Smooth muscle cell (in vitro differentiated cells): ENCODE measurements at regions not wholly inside any gene's neighbourhood (a gene's known extent, or its start where the extent isn't known, plus 50 kb on each side); places are given as distances from the start of the nearest gene placed in this dataset.
A peak's percentile ranks its signal among the peaks of the same experiment; 100 is the strongest.

ENCODE experiments used
- DNase-seq: peaks from one replicate; lab custom pipeline; 2025; ENCODE audit not compliant: unreplicated experiment; lab: John Stamatoyannopoulos, UW
- H2AFZ ChIP-seq: fragments of 200-600 bp; sonication (generic); 2 replicates; pipeline ENCODE4 v1.6.0; 2016; ENCODE audit warnings: antibody characterized with exemption, low read depth, mild to moderate bottlenecking
- H3F3A ChIP-seq: fragments of 200-600 bp; sonication (generic); 2 replicates; pipeline ENCODE4 v1.6.0; 2017; ENCODE audit warnings: antibody characterized with exemption, low read depth
- H3K27ac ChIP-seq: fragments of 200-600 bp; sonication (generic); 2 replicates; pipeline ENCODE4 v1.5.1; 2016; ENCODE audit warnings: low read depth, mild to moderate bottlenecking
- H3K27me3 ChIP-seq: fragments of 200-600 bp; sonication (generic); 2 replicates; pipeline ENCODE4 v1.6.1; 2016; ENCODE audit warnings: low read depth, mild to moderate bottlenecking
- H3K36me3 ChIP-seq: fragments of 200-600 bp; sonication (generic); 2 replicates; pipeline ENCODE4 v1.5.1; 2016; ENCODE audit warnings: low read depth
- H3K4me1 ChIP-seq: fragments of 200-600 bp; sonication (generic); 2 replicates; pipeline ENCODE4 v1.5.1; 2016; ENCODE audit warnings: low read depth
- H3K4me2 ChIP-seq: fragments of 200-600 bp; sonication (generic); 2 replicates; pipeline ENCODE4 v1.6.0; 2016; ENCODE audit warnings: mild to moderate bottlenecking
- H3K4me3 ChIP-seq: fragments of 200-600 bp; sonication (generic); 2 replicates; pipeline ENCODE4 v1.5.1; 2016; ENCODE audit warnings: mild to moderate bottlenecking
- H3K79me2 ChIP-seq: fragments of 200-600 bp; sonication (generic); 2 replicates; pipeline ENCODE4 v1.6.0; 2016; ENCODE audit warnings: low read depth, mild to moderate bottlenecking
- H3K9ac ChIP-seq: fragments of 200-600 bp; sonication (generic); 2 replicates; pipeline ENCODE4 v1.6.0; 2016; ENCODE audit warnings: low read depth
- H3K9me3 ChIP-seq: fragments of 200-600 bp; sonication (generic); replicated peaks from 2 replicates; pipeline ENCODE4 v1.5.1; 2016; ENCODE audit warnings: low read depth
- H4K20me1 ChIP-seq: fragments of 200-600 bp; sonication (generic); 2 replicates; pipeline ENCODE4 v1.6.0; 2016; ENCODE audit warnings: low read depth
- CTCF ChIP-seq: fragments of 200-600 bp; sonication (generic); IDR thresholded peaks from 2 replicates; pipeline ENCODE4 v1.5.1; 2017; ENCODE audit warnings: borderline replicate concordance, mild to moderate bottlenecking, antibody characterized with exemption; ENCODE audit not compliant: insufficient read depth, poor library complexity, severe bottlenecking
- WGBS: methylation state at CpG from one replicate; pipeline ENCODE4 v1.1.7; 2016; ENCODE audit warnings: low lambda C conversion rate; 5-methylcytosine and 5-hydroxymethylcytosine counted together

GRCh38 chr3:72255791-72256559 lies 471.0 kb upstream of the PROK2 start:
- peak; percentile 7 for DNase-seq
- Histone ChIP-seq H3K4me2 (peak overlapping the region; percentile 69), H3K36me3 (no peaks in the 10 kb centered on the region), H3K4me3 (no peak overlapping the region), H3K9ac (no peak overlapping the region), H3K9me3 (no peaks in the 10 kb centered on the region), H3K27me3 (no peaks in the 10 kb centered on the region), H3F3A (no peaks in the 10 kb centered on the region), H4K20me1 (no peaks in the 10 kb centered on the region), H3K79me2 (no peaks in the 10 kb centered on the region), H3K27ac (no peak overlapping the region), H3K4me1 (peaks cover 18% of the 10 kb centered on the region), H2AFZ (peak overlapping the region; percentile 62)
- no peak for TF ChIP-seq CTCF
- 36% methylated on average over 14 of the region's 14 CpGs for WGBS

GRCh38 chr3:72255191-72255590 lies 470.2 kb upstream of the PROK2 start:
- H2AFZ ChIP-seq, result no peak overlapping the region
- H3K79me2 ChIP-seq, result no peaks in the 10 kb centered on the region
- H3K36me3 ChIP-seq, result no peaks in the 10 kb centered on the region
- no peaks in the 10 kb centered on the region for H3K27me3 ChIP-seq
- no peak overlapping the region for H3K4me3 ChIP-seq
- no peaks in the 10 kb centered on the region for H4K20me1 ChIP-seq
- peak overlapping the region; percentile 69 for H3K4me2 ChIP-seq
- H3K27ac ChIP-seq, result no peak overlapping the region
- no peak for TF ChIP-seq CTCF
- no peak overlapping the region for H3K9ac ChIP-seq
- peaks cover 18% of the 10 kb centered on the region for H3K4me1 ChIP-seq
- WGBS, result 25% methylated on average over 2 of the region's 2 CpGs
- H3F3A ChIP-seq, result no peaks in the 10 kb centered on the region
- DNase-seq, result no peak
- H3K9me3 ChIP-seq, result no peaks in the 10 kb centered on the region

- H4K20me1 ChIP-seq, result no peaks in the 10 kb centered on the region
- no peaks in the 10 kb centered on the region for H3F3A ChIP-seq
- H2AFZ ChIP-seq, result no peak overlapping the region
- no peaks in the 10 kb centered on the region for H3K79me2 ChIP-seq
- no peak overlapping the region for H3K4me3 ChIP-seq
- H3K27me3 ChIP-seq, result no peaks in the 10 kb centered on the region
- H3K4me2 ChIP-seq, result no peak overlapping the region
- peaks cover 18% of the 10 kb centered on the region for H3K4me1 ChIP-seq
- no peaks in the 10 kb centered on the region for H3K9me3 ChIP-seq
- DNase-seq, result no peak
- no peak overlapping the region for H3K9ac ChIP-seq
- no peak overlapping the region for H3K27ac ChIP-seq
- no peaks in the 10 kb centered on the region for H3K36me3 ChIP-seq
- WGBS, result 95% methylated on average over 2 of the region's 2 CpGs
- TF ChIP-seq CTCF, result no peak
Observed at GRCh38 chr3:72254483-72254882, 469.5 kb upstream of the PROK2 start.

GRCh38 chr3:72250725-72251124 lies 465.8 kb upstream of the PROK2 start:
- no peak for DNase-seq
- TF ChIP-seq CTCF, result no peak
- H3K9ac ChIP-seq, result no peak overlapping the region

More at GRCh38 chr3:72250725-72251124, 465.8 kb upstream of the PROK2 start:
- WGBS, result 93% methylated on average over 2 of the region's 2 CpGs
- Histone ChIP-seq H3K9me3 (no peaks in the 10 kb centered on the region), H3K27me3 (no peaks in the 10 kb centered on the region), H3K27ac (no peak overlapping the region), H3F3A (no peaks in the 10 kb centered on the region), H3K4me2 (no peak overlapping the region), H3K4me3 (no peak overlapping the region), H3K79me2 (no peaks in the 10 kb centered on the region), H3K36me3 (no peaks in the 10 kb centered on the region), H3K4me1 (peaks cover 2% of the 10 kb centered on the region), H4K20me1 (no peaks in the 10 kb centered on the region), H2AFZ (no peak overlapping the region)
